ENCODE measurements at regions not wholly inside any gene's neighbourhood (a gene's known extent, or its start where the extent isn't known, plus 50 kb on each side); places are given as distances from the start of the nearest gene placed in this dataset.

- TF ChIP-seq CTCF (conservative IDR thresholded peaks at IDR 0.05) = no peak
- no peak for TF ChIP-seq ZFX (IDR thresholded peaks at IDR 0.05)
Measured at GRCh38 chr5:52455920-52456319, 331.8 kb upstream of the ITGA1 start.

Data from C4-2B (cell line).